ENCODE measurements at regions not wholly inside any gene's neighbourhood (a gene's known extent, or its start where the extent isn't known, plus 50 kb on each side); places are given as distances from the start of the nearest gene placed in this dataset.

- DNase-seq = no peak
- Histone ChIP-seq H3K9ac (ENCODE audit: low read depth in 2 of 2, low read length in 2 of 2) (no peak overlapping the region), H3K27ac (no peak overlapping the region), H3K9me3 (no peaks in the 10 kb centered on the region), H3K27me3 (no peaks in the 10 kb centered on the region), H3K4me3 (no peak overlapping the region), H3K36me3 (no peaks in the 10 kb centered on the region), H3K4me1 (no peaks in the 10 kb centered on the region)
- intact Hi-C loops (cut with DNase I) = no loop called here
- TF ChIP-seq CTCF (IDR thresholded peaks at IDR 0.05) = no peak
These were observed 294.9 kb downstream of the GLRX3 start for GRCh38 chr10:130430852-130431704.

GRCh38 chr10:130432271-130432670 is 296.1 kb downstream of the GLRX3 start:
- intact Hi-C loops (cut with DNase I) = no loop called here
- no peak overlapping the region for H3K9ac ChIP-seq (ENCODE audit: low read depth in 2 of 2, low read length in 2 of 2)
- DNase-seq = no peak
- H3K9me3 ChIP-seq = no peaks in the 10 kb centered on the region
- no peak overlapping the region for H3K27ac ChIP-seq
- no peaks in the 10 kb centered on the region for H3K27me3 ChIP-seq
- TF ChIP-seq CTCF (IDR thresholded peaks at IDR 0.05) = no peak
- no peaks in the 10 kb centered on the region for H3K4me1 ChIP-seq
- no peak overlapping the region for H3K4me3 ChIP-seq
- H3K36me3 ChIP-seq = no peaks in the 10 kb centered on the region

GRCh38 chr10:130432850-130433249 is 296.7 kb downstream of the GLRX3 start:
- Histone ChIP-seq H3K36me3 (no peaks in the 10 kb centered on the region), H3K4me1 (no peaks in the 10 kb centered on the region), H3K9me3 (no peaks in the 10 kb centered on the region), H3K27ac (no peak overlapping the region), H3K4me3 (no peak overlapping the region), H3K27me3 (no peaks in the 10 kb centered on the region), H3K9ac (ENCODE audit: low read depth in 2 of 2, low read length in 2 of 2) (no peak overlapping the region)
- TF ChIP-seq CTCF (IDR thresholded peaks at IDR 0.05) = no peak
- DNase-seq = no peak
- intact Hi-C loops (cut with DNase I) = no loop called here

GRCh38 chr10:130434446-130435385 is 298.5 kb downstream of the GLRX3 start:
- no peak for DNase-seq
- Histone ChIP-seq H3K9ac (ENCODE audit: low read depth in 2 of 2, low read length in 2 of 2) (no peak overlapping the region), H3K27me3 (no peaks in the 10 kb centered on the region), H3K4me1 (no peaks in the 10 kb centered on the region), H3K27ac (no peak overlapping the region), H3K4me3 (no peak overlapping the region), H3K36me3 (no peaks in the 10 kb centered on the region), H3K9me3 (no peaks in the 10 kb centered on the region)
- intact Hi-C loops (cut with DNase I) = no loop called here
- no peak for TF ChIP-seq CTCF (IDR thresholded peaks at IDR 0.05)

- no peak for TF ChIP-seq CTCF (IDR thresholded peaks at IDR 0.05)
- Histone ChIP-seq H3K27ac (no peak overlapping the region), H3K4me1 (no peaks in the 10 kb centered on the region), H3K9ac (ENCODE audit: low read depth in 2 of 2, low read length in 2 of 2) (no peak overlapping the region), H3K36me3 (no peaks in the 10 kb centered on the region), H3K9me3 (no peaks in the 10 kb centered on the region), H3K27me3 (no peaks in the 10 kb centered on the region), H3K4me3 (no peak overlapping the region)
- no peak for DNase-seq
- intact Hi-C loops (cut with DNase I) = no loop called here
These were observed 299.8 kb downstream of the GLRX3 start for GRCh38 chr10:130435961-130436360.
